Heart left ventricle (tissue), 16 donors: ENCODE measurements at regions not wholly inside any gene's neighbourhood (a gene's known extent, or its start where the extent isn't known, plus 50 kb on each side); places are given as distances from the start of the nearest gene placed in this dataset.
A peak's percentile ranks its signal among the peaks of the same experiment; 100 is the strongest.

Experiments used
- ATAC-seq, 4 donors: fragments of 200-7000 bp; cut with Tn5 transposase; one replicate each; pipeline ENCODE4 v1.9.1; 2020 to 2022; ENCODE audit warnings: moderate library complexity in 4 of 4, mild to moderate bottlenecking in 3 of 4, moderate number of reproducible peaks in 1 of 4
- DNase-seq, 5 donors: peaks; one replicate each; pipeline ENCODE4 v3.0.0-alpha.2; 2020
- H3K27ac ChIP-seq, 12 donors: fragments of 200-600 bp; sonication (generic) in 4 of 12; one replicate each; pipeline versions ENCODE4 v1.5.0 to v1.8.0; 2016 to 2022; ENCODE audit warnings: mild to moderate bottlenecking in 2 of 12
- H3K27me3 ChIP-seq, 9 donors: fragments of 200-600 bp; sonication (generic) in 2 of 9; one replicate each; pipeline versions ENCODE4 v1.5.1 to v1.8.0; 2016 to 2022; ENCODE audit warnings: mild to moderate bottlenecking in 3 of 9
- H3K36me3 ChIP-seq, 9 donors: fragments of 200-600 bp; sonication (generic) in 2 of 9; one replicate each; pipeline versions ENCODE4 v1.5.0 to v1.8.0; 2018 to 2022; ENCODE audit warnings: mild to moderate bottlenecking in 2 of 9
- H3K4me1 ChIP-seq, 12 donors: fragments of 200-600 bp; sonication (generic) in 4 of 12; one replicate each; pipeline versions ENCODE4 v1.5.0 to v1.8.0; 2016 to 2022; ENCODE audit warnings: mild to moderate bottlenecking in 3 of 12
- H3K4me3 ChIP-seq, 12 donors: fragments of 200-600 bp; sonication (generic) in 4 of 12; one replicate each; pipeline versions ENCODE4 v1.5.0 to v1.8.0; 2017 to 2022; ENCODE audit warnings: mild to moderate bottlenecking in 9 of 12, moderate library complexity in 4 of 12
- H3K9me3 ChIP-seq, 12 donors: fragments of 200-600 bp; sonication (generic) in 4 of 12; one replicate each; pipeline versions ENCODE4 v1.5.0 to v1.8.0; 2016 to 2022; ENCODE audit warnings: mild to moderate bottlenecking in 1 of 12
- POLR2A ChIP-seq, 2 donors: fragments of 450-650 bp; IDR thresholded peaks; one replicate each; pipeline ENCODE4 v1.6.1; 2017; ENCODE audit warnings: antibody characterized with exemption in 2 of 2, mild to moderate bottlenecking in 2 of 2, moderate library complexity in 2 of 2
- WGBS, 4 donors: extraction: QIAGEN DNeasy Blood & Tissue Kit in 2 of 4; methylation state at CpG; one replicate each; pipeline versions ENCODE4 v1.1.5 to v1.1.7; 2013 to 2018; 5-methylcytosine and 5-hydroxymethylcytosine counted together
- intact Hi-C, 10 donors: fragments of 100-400 bp; cut with DNase I; formaldehyde crosslinking; loops; one replicate each; pipeline versions ENCODE4 v1.11.1 to v1.14.2; 2022
- TF ChIP-seq, protein P1 (sequence below), 12 donors: fragments of 200-600 bp; sonication (generic) in 4 of 12; IDR thresholded peaks; one replicate each; pipeline versions ENCODE4 v1.5.0 to v1.8.0; 2018 to 2022; ENCODE audit warnings: antibody characterized with exemption in 12 of 12, mild to moderate bottlenecking in 5 of 12
- donor health status: ischemic (EF 13 %, LVEDD 7.1; RV severe dilation, severe dysfunction).
- donor health status: healthy with polysubstance abuse.
- donor health status: DM: no; HTN: yes; CAD: no.
- donor health status: DM: no; HTN: no; CAD: no.
- donor health status: ischemic (EF 25% LVEDD 6.9; RV normal size, moderate dysfunction).
- donor health status: ischemic (EF 25% LVEDD 5.7; RV mildly dilated, moderate dysfunction).
- donor health status: healthy.
- donor health status: DM: yes; HTN: yes; CAD: no.
- donor health status: ischemic (EF 35%, LVEDD 5.7; RV mildly dilated, moderate dysfunction).
- donor health status: nonischemic (EF 11% LVEDD 7.7; RV severe dilation, severe dysfunction).
- donor health status: DM: yes; HTN: yes; CAD: no.
- donor health status: PGD.
- donor health status: ischemic (EF 29% LVEDD 5.4; RV normal size, mild dysfunction).
- donor health status: nonischemic (EF 23%, LVEDD 6.1; RV moderate dilation, normal function).

DNA sequence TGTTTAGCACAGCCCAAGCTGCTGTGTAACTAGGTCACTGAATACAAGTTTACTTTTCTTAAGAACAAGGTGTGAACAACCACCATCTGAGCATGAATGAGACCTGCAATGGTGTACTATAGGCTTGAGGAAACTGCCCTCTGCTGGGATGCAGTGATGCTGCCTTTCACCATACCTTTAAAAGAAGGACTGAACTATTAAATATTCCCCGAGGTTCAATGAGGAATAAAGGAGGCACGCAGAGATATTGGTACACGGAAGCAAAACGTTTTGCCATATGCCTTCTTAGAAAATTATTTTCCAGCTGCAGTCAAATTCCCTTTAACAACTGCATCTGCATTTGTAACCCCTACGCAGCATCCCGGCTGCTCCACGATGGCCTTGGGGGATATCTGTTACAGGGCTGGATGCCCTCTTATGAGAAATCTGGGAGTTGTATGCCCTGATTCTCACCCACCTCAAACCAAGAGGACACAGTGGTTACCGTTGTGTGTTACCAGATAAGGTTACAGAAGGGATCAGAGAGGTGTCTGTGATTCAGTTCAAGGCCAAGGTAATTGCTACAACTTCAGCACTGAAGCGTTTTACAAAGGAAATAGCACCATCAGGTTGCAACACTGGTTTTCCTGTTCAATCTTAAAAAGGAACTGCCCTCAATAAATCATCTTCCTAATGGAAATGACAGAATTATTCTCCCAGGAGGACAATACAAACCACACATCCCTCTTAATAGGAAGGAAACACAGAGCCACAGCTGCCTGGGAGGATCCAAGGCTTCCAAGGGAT is 470.5 kb downstream of the LTN1 start:
- intact Hi-C loops: loop anchor here in 6 of 10 donors (2.0 to 10.0 kb wide), 6 partner anchors 110 to 1675 kb away; partner anchors contain the start of gene ADAMTS1 (in 2 of the 6)
- 47 to 57% (median 49%) methylated on average over 9 of the region's 9 CpGs for WGBS, 4 donors
- Histone ChIP-seq H3K27ac (peak overlapping the region; percentile 6 to 80 (median 56)), H3K36me3 (no peaks in the 10 kb centered on the region), H3K4me1 (peaks cover 0 to 16% (median 11%) of the 10 kb centered on the region in 12 donors), H3K9me3 (no peaks in the 10 kb centered on the region), H3K4me3 (no peak overlapping the region), H3K27me3 (no peaks in the 10 kb centered on the region)
- ATAC-seq (peak; percentile 41 to 90 (median 72)), DNase-seq (no peak)
- TF ChIP-seq POLR2A (IDR thresholded peaks at IDR 0.05): no peak
- TF ChIP-seq, protein P1, sequence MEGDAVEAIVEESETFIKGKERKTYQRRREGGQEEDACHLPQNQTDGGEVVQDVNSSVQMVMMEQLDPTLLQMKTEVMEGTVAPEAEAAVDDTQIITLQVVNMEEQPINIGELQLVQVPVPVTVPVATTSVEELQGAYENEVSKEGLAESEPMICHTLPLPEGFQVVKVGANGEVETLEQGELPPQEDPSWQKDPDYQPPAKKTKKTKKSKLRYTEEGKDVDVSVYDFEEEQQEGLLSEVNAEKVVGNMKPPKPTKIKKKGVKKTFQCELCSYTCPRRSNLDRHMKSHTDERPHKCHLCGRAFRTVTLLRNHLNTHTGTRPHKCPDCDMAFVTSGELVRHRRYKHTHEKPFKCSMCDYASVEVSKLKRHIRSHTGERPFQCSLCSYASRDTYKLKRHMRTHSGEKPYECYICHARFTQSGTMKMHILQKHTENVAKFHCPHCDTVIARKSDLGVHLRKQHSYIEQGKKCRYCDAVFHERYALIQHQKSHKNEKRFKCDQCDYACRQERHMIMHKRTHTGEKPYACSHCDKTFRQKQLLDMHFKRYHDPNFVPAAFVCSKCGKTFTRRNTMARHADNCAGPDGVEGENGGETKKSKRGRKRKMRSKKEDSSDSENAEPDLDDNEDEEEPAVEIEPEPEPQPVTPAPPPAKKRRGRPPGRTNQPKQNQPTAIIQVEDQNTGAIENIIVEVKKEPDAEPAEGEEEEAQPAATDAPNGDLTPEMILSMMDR (IDR thresholded peaks at IDR 0.05): peak in 9 of 12 donors; percentile 20 to 48 (median 31)

DNA sequence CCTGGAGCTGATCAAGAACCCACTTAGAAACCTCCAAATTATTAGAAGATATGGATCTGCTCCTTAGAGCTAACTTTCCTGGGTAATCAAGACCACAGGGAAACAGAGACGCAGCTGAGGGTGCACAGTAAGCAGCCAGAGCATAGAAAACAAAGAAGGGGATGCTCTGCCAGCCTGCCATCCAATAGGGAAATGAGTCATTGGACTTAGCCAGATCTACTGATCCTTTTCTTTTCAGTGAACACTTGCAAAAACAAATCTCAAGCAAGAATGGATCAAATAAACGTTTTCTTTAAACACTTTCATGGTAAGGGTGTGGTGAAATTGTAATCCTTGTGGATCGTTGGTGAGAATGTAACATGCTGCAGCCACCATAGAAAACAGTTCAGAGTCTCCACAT is 474.0 kb downstream of the LTN1 start:
- peaks cover 0 to 21% (median 15%) of the 10 kb centered on the region in 12 donors for H3K4me1 ChIP-seq
- peak overlapping the region in 1 of 12 donors; percentile 26 for H3K27ac ChIP-seq
- no peaks in the 10 kb centered on the region for H3K9me3 ChIP-seq
- WGBS, 4 donors: 73 to 78% (median 75%) methylated on average over 3 of the region's 3 CpGs
- no peak for TF ChIP-seq POLR2A (IDR thresholded peaks at IDR 0.05)
- TF ChIP-seq, protein P1 (IDR thresholded peaks at IDR 0.05): no peak
- no peaks in the 10 kb centered on the region for H3K36me3 ChIP-seq
- no peak for DNase-seq
- no peak for ATAC-seq
- no peak overlapping the region for H3K4me3 ChIP-seq
- H3K27me3 ChIP-seq: no peaks in the 10 kb centered on the region
- intact Hi-C loops: loop anchor here in 4 of 10 donors (5.0 to 10.0 kb wide), 4 partner anchors 224 to 1671 kb away; partner anchors contain the start of gene ADAMTS1 (in 1 of the 4)

DNA sequence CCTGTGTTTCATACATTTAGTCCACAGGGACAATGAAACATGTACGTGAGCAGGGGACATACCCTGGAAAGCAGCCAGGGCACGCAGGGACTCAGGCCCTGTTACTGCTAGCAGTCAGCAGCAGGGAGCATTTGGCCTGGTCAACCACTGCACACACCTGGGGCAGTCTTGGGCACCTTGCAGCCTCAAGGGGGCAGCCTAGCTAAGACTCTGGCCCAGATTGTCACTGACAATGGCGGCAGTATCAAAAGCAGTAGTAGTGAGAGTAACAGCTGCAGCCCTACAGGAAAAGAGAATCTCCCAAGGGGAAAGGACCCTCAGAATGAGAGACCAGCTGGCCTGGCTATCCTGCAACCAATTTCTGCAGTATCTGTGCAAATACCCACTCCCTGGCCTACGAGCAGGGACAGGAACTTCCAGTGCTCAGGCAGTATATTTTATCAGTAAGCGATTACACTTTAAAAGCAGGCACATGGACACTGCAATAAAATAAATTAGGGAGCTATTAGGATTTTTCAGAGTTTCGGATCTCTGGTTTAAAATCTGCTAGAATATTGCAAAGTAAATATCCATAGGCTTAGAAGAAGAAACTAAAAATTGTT is 475.6 kb downstream of the LTN1 start:
- TF ChIP-seq POLR2A (IDR thresholded peaks at IDR 0.05): no peak
- TF ChIP-seq, protein P1 (IDR thresholded peaks at IDR 0.05): peak; percentile 59 to 82 (median 71)
- Histone ChIP-seq H3K27ac (peak overlapping the region in 1 of 12 donors; percentile 2), H3K4me3 (no peak overlapping the region), H3K27me3 (no peaks in the 10 kb centered on the region), H3K9me3 (no peaks in the 10 kb centered on the region), H3K4me1 (peaks cover 0 to 20% (median 10%) of the 10 kb centered on the region in 12 donors), H3K36me3 (no peaks in the 10 kb centered on the region)
- DNase-seq: peak; percentile 69 to 81 (median 73)
- 22 to 33% (median 26%) methylated on average over 6 of the region's 6 CpGs for WGBS, 4 donors
- intact Hi-C loops: loop anchor here (1.0 to 10.0 kb wide), 6 partner anchors 225 to 1670 kb away; partner anchors contain the start of gene ADAMTS1 (in 1 of the 10)
- peak; percentile 95 to 97 (median 96) for ATAC-seq

DNA sequence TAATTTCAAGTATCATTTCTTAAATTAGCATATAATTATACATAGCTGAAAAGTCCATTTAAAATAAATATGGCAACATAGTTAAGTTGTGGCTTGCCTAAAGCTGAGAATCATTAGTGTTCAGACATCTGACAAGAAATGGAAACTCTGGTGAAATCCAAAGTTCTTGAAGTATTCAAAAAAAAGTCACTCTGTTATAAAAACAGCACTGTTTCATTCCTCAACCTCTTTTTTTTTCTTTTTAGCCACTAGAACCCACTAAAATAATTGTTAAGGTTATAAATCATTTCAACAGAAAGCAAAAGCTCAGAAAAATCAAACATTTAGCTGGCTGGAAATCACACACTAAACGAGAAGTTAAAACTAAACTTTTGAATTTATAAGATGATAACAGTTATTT is 476.7 kb downstream of the LTN1 start:
- Histone ChIP-seq H3K9me3 (no peaks in the 10 kb centered on the region), H3K4me3 (no peak overlapping the region), H3K27me3 (no peaks in the 10 kb centered on the region), H3K27ac (no peak overlapping the region), H3K4me1 (peaks cover 0 to 20% (median 10%) of the 10 kb centered on the region in 12 donors), H3K36me3 (no peaks in the 10 kb centered on the region)
- TF ChIP-seq POLR2A (IDR thresholded peaks at IDR 0.05): no peak
- TF ChIP-seq, protein P1 (IDR thresholded peaks at IDR 0.05): no peak
- no peak for DNase-seq
- 71 to 89% (median 81%) methylated on average over 1 of the region's 1 CpG for WGBS, 4 donors
- intact Hi-C loops: loop anchor here (2.0 to 10.0 kb wide), 5 partner anchors 226 to 1669 kb away; partner anchors contain the start of gene ADAMTS1 (in 1 of the 10)
- ATAC-seq: no peak
